Fibroblast of lung (primary cell): ENCODE measurements at regions not wholly inside any gene's neighbourhood (a gene's known extent, or its start where the extent isn't known, plus 50 kb on each side); places are given as distances from the start of the nearest gene placed in this dataset.

Source experiments
- CTCF ChIP-seq, 2 donors: IDR thresholded peaks in 1 of 2; conservative IDR thresholded peaks in 1 of 2; 1 replicate in 1 of 2; 2 replicates in 1 of 2; pipeline ENCODE4 v1.5.1; 2011 to 2012; ENCODE audit warnings: low read length in 2 of 2, control low read depth in 1 of 2, inconsistent platforms in 1 of 2, low read depth in 1 of 2, mild to moderate bottlenecking in 1 of 2
- EZH2 ChIP-seq: IDR thresholded peaks from 2 replicates; pipeline ENCODE4 v1.5.1; 2012; ENCODE audit warnings: low read length, control low read depth, mild to moderate bottlenecking; ENCODE audit errors: missing control alignments

DNA sequence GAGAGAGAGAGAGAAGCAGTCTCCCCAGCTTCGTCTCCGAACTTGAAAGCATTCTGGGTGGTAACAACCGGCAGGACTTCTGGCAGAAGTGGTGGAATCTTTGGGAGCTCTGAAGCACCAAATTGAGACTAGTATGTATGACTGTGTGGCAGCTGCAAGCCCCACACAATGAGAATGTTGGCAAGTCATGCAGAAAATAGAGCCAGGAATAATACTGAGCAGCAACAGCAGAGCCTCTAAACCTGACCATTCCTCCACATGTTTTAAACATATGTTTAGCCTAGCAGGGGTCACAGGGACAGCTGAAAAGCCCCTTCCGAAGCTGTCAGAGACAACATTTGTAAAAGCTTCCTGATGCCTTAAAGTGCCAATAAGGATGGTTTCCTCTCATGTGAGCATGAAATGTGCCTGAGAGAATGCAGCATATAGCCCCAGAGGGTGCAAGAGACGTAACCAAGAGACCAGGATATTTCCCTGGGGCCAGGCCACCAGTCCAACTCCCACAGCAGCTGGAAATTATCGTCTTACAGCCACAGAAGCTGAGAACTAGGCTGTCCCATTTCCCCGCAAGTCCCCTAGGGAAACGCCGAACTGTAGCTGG lies 178.6 kb upstream of the CCDC54 start:
- no peak for TF ChIP-seq CTCF (conservative IDR thresholded peaks at IDR 0.05 in 1 of 2, IDR thresholded peaks at IDR 0.05 in 1 of 2; ENCODE audit: low read depth in 1 of 2, low read length in 2 of 2)
- TF ChIP-seq EZH2: no peak
